GM06990 (cell line): ENCODE measurements at regions not wholly inside any gene's neighbourhood (a gene's known extent, or its start where the extent isn't known, plus 50 kb on each side); places are given as distances from the start of the nearest gene placed in this dataset.

Experiments
- DNase-seq: peaks from one replicate; pipeline ENCODE4 v3.0.0-alpha.2; 2011; ENCODE audit not compliant: insufficient read length; ENCODE audit errors: extremely low read depth
- H3K27me3 ChIP-seq: replicated peaks from 2 replicates; pipeline ENCODE4 v1.6.0; 2011; ENCODE audit warnings: low read length; ENCODE audit not compliant: control insufficient read depth, insufficient read depth
- H3K36me3 ChIP-seq: 2 replicates; pipeline ENCODE4 v1.5.1; 2011; ENCODE audit warnings: low read length; ENCODE audit not compliant: control insufficient read depth, insufficient read depth
- H3K4me3 ChIP-seq: replicated peaks from 2 replicates; pipeline ENCODE4 v1.5.1; 2011; ENCODE audit warnings: low read depth, mild to moderate bottlenecking, control low read depth, low read length
- TF ChIP-seq, protein P1 (sequence below): IDR thresholded peaks from 2 replicates; pipeline ENCODE4 v1.5.1; 2011; ENCODE audit warnings: low read length, control low read depth, mild to moderate bottlenecking, inconsistent platforms; ENCODE audit not compliant: insufficient read depth, poor library complexity, severe bottlenecking

DNA sequence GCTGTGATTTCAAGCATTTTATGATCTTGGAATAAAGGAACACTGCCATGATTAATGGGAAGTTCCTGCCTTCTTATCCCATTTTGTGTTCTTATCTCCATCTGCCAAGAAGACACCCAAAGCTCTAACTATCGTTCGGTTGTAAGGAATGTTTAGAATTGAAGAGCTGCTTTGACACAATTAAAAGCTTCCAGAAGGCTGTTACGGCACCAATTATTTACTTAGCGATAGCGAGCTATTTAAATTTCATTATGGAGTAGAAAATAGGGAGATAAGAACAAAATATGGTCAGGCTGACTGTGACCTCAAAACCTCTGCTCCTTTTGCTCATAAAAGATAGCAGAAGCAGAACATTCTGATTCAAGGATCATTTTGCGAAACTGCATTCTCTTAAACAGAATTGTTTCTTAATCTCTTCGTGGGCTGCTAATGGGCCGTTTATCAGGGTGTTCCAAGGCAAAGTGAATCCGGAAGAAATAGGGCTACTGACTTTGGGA, 101.6 kb downstream of the SLC4A3 start:
- Histone ChIP-seq H3K36me3 (no peaks in the 10 kb centered on the region), H3K4me3 (no peak overlapping the region), H3K27me3 (no peaks in the 10 kb centered on the region)
- TF ChIP-seq, protein P1, sequence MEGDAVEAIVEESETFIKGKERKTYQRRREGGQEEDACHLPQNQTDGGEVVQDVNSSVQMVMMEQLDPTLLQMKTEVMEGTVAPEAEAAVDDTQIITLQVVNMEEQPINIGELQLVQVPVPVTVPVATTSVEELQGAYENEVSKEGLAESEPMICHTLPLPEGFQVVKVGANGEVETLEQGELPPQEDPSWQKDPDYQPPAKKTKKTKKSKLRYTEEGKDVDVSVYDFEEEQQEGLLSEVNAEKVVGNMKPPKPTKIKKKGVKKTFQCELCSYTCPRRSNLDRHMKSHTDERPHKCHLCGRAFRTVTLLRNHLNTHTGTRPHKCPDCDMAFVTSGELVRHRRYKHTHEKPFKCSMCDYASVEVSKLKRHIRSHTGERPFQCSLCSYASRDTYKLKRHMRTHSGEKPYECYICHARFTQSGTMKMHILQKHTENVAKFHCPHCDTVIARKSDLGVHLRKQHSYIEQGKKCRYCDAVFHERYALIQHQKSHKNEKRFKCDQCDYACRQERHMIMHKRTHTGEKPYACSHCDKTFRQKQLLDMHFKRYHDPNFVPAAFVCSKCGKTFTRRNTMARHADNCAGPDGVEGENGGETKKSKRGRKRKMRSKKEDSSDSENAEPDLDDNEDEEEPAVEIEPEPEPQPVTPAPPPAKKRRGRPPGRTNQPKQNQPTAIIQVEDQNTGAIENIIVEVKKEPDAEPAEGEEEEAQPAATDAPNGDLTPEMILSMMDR: no peak
- no peak for DNase-seq

DNA sequence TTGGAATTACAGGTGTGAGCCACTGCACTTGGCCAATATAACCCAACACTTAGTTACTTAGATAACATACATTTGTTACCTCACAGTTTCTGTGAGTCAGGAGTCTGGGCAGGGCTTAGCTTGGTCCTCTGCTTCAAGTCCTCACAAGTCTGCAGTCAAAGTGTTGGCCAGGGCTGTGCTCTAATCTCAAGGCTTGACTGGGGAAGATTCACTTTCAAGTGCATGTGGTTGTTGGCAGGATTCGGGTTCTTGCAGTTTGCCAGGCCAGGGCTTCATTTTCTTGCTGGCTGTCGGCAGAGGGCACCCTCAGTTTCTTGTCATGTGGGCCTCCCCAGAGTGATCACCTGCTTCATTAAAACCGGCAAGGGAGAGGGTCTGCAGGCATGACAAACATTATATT, 103.7 kb downstream of the SLC4A3 start:
- no peak for DNase-seq
- Histone ChIP-seq H3K36me3 (no peaks in the 10 kb centered on the region), H3K27me3 (no peaks in the 10 kb centered on the region), H3K4me3 (no peak overlapping the region)
- TF ChIP-seq, protein P1: no peak

DNA sequence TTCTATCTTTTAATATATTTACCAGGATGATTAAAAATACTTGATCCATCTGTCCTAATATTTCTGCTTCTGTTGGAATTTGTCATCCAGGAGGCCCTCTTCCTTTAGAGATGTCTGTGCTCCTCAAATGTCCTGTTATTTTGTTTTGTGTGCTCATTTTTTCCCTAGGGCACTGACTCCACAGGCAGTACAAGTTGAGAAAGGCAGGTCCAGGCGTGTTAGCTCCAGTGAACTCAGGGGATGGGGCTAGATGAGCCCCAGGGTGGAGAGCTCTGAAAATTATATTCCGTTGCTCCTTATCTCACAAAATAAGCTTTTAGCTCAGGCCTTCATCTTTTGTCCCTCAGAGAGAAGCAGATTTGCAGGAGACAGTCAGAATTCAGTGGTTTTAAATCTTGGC, 105.7 kb downstream of the SLC4A3 start:
- H3K36me3 ChIP-seq: no peaks in the 10 kb centered on the region
- TF ChIP-seq, protein P1: no peak
- DNase-seq: no peak

DNA sequence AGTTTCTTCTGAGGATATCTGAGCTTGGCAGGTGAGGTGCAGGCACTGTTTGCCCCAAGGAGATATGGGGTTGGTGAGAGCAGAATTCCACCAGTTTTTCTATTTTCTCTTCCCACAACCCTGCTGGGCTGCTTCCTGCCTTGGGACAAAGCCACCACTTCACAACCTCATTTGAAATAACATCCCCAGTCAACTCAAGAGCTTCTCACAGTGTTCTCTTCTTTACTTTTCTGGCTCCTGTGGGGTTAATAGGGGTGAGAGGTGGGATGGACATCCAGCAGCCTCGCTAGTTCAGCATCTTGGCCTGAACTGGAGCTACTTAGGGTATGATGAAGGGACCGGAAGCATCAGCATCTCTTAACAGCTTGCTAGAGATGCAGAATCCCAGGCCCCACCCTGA, 106.3 kb downstream of the SLC4A3 start:
- Histone ChIP-seq H3K4me3 (no peak overlapping the region), H3K27me3 (no peaks in the 10 kb centered on the region), H3K36me3 (no peaks in the 10 kb centered on the region)
- DNase-seq: no peak
- TF ChIP-seq, protein P1: no peak

More for the DNA sequence above, 105.7 kb downstream of the SLC4A3 start:
- Histone ChIP-seq H3K4me3 (no peak overlapping the region), H3K27me3 (no peaks in the 10 kb centered on the region)

DNA sequence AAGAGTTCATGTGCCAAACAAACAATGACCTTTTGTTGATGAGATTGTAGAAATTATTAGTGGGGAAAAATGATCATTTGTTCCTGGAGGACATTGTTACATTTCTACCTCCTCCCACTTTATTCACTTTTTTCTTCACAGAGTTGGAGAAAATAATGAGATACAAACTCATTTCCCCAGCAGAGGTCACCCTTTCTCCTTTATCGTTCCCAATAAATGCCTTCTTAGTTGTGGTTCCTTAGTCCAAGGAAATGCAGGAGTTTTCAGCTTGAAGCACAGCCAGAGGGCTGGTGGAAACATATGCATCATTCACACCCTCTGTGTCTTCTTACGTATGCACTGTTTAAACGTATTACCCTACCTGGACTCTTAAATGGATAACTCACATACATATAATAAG, 108.8 kb downstream of the SLC4A3 start:
- TF ChIP-seq, protein P1: peak; percentile 40
- no peak for DNase-seq
- Histone ChIP-seq H3K36me3 (no peaks in the 10 kb centered on the region), H3K27me3 (no peaks in the 10 kb centered on the region), H3K4me3 (no peak overlapping the region)

DNA sequence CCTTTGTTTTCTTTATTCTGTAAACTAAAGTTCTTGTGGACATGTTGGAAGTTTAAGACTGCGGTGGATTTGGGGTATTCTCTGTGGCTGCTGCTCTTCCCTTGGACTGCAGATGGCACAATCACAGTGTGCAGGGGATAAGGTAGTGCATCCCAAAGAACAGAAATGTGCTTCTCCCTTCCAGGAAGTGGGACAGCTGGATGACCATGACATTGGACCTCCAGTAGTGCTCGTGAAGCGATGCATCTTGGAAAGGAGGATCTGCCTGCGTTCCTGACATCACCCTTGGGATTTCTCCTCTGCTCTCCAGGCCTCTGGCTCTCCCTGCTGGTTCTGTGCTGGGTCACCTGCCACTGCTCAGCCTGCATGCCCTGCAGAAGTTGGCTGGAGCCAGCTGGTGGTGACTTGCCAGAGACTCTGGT, 109.9 kb downstream of the SLC4A3 start:
- no peak overlapping the region for H3K4me3 ChIP-seq
- TF ChIP-seq, protein P1: peak; percentile 10
- H3K36me3 ChIP-seq: no peaks in the 10 kb centered on the region
- DNase-seq: no peak
- H3K27me3 ChIP-seq: no peaks in the 10 kb centered on the region
